M059J (cell line): ENCODE measurements at regions not wholly inside any gene's neighbourhood (a gene's known extent, or its start where the extent isn't known, plus 50 kb on each side); places are given as distances from the start of the nearest gene placed in this dataset.
"Not testable (repeated sequence)": the region's sequence is repeated elsewhere in the genome, so short reads cannot be mapped to it uniquely, and the experiment has no call there.

ENCODE experiments used
- DNase-seq: peaks from one replicate; pipeline ENCODE4 v3.0.0-alpha.2; 2012; ENCODE audit warnings: low read depth

DNA sequence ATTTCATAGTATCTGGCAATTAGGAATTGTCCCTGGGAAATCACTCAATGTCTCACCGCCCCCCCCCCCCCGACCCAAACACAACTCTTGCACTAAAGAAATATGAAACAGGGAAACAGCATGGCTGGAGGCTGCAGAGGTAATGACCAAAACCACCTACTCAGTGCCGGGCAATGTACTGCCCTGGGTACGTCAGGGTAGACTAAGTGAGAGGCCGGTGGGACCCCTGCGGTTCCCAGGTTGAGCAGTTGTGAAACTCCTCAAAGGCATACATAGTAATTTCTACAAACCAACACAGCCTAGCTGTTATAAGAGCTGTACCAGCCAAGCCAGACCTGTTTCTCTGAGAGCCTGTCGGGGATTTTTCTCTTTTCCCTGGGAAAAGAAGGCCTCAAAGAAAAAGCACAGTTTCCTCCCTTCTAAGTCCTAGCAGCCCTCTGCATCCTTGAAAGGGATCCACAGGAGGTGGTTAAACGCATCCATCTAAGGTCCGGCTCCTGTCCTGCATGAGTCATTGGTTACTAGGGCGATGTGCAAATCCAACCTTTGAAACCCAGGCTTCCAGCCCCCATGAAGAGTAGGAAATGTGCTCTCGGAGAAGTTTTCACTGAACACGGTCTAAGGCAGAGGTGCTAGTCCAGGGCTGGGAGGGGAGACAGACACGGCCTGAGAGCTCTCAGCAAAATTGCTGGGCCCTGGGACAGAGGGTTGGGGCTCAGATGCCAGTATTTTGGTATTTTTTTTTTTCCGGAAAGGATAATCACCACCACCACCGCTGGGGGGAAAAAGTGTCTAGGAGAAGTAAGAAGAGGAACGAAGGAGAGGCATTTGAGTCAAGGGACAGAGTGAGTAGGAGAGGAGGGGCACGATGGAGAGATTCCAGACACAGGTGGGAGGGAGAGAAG lies 172.8 kb downstream of the ATP6V0E2 start:
- DNase-seq, result not testable (repeated sequence)

DNA sequence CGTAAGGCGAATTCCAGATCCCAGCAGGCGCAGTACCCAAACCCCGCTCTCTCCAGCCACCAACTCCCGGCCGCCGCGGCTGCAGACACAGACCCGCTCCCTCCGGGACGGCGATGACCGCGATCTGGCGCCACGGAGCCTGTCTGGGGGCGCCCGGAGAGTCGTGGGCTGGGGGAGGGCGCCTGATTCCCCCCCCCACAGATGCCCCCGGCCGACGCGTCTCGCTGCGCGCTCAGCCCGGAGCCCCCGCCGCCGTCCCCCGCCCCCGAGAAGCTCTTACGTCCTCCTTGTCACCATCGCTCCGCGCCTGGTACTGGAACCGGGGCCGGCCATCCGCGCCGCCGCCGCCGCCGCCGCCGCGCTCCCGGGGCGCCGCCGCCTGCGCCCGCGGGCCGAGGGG lies 173.6 kb downstream of the ATP6V0E2 start:
- not testable (repeated sequence) for DNase-seq

DNA sequence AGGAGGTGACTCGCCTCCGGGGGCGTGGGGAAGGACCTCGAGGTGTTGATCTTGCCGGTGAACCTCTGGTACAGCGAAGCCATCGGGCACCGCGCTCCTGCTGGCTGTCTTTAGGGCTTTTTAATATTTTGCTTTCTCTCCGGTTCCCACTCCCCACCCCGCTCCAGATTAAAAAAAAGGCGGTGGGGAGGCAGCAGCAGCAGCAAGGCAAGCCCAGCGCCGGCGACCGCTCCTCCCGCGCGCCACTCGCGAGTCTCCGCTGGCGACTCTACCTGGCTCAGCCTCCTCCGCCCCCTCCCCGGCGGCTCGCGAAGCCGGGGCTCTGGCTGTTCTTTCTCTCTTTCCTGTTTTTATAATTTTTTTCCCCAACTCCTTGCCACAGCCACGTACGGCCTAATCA lies 174.0 kb downstream of the ATP6V0E2 start:
- not testable (repeated sequence) for DNase-seq

DNA sequence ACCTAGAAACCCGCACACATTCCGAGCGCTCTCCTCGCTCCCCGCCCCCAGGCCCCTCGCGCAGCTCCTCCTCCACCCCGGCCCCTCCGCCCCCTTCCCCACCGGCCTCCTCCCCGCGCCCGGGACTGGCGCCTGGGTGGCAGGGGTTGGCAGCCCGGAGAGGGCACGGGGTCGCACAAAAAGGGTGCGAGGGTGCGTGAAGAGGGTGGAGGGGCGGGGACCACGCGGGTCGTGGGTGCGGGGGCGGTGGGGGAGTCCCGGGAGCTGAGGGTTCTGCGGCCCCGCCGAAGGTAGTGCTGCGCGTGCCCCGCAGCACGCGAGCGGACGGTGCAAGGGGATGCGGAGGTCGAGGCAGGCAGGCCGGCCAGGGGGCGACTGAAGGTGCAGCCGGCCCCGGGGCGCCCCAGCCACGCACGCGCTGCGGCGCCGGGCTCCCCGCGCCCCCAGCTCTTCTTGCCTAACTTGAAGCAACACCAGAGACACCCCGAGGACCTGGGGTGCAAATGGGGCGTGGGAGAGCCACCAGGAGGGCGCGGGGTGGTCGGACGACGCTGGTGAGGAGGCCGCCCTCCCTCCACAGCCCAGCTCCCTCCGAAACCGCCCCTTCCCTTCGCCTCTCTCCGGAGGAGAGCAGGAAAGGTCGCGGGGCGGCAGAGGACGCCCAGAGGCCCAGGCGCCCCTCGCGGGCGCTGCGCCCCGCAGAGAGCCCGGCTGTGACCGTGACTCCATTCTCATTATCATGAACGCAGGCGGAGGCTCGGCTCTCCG lies 174.7 kb downstream of the ATP6V0E2 start:
- DNase-seq, result not testable (repeated sequence)

DNA sequence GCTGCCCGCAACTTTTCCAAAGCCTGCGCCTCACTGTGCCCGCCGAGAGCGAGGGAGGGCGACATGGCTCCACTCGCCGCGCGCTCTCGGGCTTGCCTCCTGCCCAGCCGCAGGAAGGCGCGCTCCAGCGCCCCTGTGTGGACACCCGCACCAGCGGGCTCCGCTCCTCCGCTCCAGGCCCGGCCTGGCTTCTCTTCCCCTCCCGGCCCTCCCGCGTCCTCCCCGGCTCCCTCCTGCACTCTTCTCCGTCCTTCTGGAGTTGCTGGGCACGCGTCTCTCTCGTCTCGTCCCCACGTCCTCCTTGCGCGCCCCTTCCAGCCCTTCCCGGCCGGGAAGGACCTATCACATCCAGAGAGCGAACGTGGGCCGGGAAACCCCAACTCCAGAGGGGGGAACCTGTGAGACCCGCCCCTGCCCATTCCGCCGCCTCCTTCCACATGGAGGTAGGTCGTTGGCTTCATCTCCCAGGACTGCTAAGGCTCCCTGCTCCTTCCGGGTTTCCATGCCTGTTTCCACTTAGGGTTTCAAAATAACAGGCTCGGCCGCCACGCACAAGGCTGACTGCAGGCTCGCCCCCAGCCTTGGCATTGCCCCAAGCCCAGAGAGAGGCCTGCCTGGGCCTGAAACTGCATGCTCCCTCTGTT lies 175.4 kb downstream of the ATP6V0E2 start:
- not testable (repeated sequence) for DNase-seq

DNA sequence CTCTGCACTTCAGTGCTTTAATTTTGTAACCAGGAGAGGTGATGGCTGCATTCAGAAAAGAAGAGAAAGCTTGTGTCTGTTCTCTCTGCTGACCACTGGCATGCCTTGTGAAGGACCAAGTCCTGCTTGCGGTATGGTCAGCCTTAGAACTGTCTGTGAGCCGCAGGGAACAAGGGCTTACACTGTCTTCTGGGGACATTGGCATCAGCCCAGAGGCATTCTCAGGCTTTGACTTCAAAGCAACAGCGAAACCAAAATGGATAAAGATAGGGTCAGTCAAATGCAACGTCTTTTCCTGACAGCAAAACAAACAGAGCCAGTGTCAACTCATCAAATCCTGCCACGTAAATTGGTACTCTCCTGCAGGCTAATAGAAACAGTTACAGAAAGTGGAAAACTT lies 179.6 kb downstream of the ATP6V0E2 start:
- not testable (repeated sequence) for DNase-seq

DNA sequence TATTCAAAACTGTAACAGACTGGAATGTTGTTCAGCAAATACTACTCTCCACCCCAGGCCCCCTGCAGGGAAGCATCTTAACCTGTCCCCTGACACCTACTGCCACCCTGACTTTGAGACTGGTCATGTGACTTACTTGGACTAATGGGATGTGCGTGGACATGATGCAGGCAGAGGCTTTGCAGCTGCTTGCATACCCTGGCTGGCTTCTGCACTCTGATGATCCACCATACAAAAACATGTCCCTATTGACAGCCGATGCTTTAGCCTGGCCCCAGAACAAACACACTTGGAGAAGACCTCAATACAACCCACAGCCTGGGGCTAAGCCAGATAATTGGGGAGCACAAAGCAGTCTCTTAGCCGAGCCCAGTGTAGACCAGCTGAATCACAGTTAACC lies 180.5 kb downstream of the ATP6V0E2 start:
- DNase-seq, result not testable (repeated sequence)

DNA sequence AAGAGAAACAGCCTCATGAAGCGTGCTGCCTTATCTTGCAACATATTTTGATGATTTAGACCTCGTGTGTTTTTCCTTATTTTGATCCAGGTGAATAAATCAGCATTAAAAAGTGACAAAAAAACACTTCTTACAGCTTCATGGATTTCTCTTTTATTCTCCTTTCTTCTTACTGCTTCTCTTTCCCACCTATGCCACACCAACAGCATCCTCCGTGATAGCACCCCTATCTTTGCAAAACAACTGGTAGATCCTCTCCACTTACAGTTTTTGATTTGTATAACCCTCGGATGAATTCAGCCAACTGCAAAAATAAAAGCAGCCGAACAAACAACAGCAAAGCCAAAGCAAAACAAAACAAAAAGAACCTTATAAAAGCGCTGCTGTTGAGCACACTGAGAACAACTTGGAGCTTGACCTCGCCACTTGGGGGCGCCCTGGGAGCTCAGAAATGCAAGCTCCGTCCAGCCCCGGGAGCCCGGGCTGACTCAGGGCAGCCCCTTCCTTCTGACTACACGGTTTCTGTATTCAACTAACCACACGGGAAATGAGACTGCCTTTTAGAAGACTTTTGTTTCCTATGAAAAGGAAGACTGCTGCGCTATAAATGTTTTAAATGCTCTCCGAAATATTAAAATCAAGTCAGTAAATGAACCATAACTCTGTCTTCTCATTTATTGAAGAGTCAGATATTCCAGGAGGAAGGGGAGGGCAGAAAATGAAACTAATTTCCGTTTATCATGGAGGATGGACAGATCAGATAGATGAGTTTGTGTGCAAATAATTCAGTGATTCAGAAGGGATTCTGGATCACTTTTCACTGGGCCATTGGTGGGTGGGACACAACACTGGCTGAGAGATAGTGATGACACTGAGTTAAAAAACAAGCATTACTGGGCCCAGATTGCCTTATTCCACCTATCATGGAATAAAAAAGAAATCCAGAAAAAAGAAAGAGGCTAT lies 186.8 kb downstream of the ATP6V0E2 start:
- not testable (repeated sequence) for DNase-seq

DNA sequence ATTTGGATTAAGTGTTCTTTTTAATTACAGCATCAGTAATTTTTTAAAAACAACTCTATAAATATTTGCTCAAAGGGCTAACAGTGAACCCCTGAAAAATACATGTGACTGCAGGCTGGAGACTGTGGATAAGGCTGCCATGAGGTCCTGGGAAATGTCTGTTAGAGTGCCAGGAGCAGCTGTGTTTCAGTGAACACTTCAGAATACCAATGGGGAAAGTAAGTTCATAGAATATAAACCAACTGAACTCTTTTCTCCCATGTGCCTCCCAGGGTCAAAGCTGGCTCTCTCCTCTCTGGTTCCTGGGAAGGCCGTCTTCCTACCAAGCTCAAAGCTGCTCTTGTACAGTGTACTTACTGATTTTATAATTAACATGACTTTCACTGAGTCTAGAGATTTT lies 189.4 kb downstream of the ATP6V0E2 start:
- not testable (repeated sequence) for DNase-seq

DNA sequence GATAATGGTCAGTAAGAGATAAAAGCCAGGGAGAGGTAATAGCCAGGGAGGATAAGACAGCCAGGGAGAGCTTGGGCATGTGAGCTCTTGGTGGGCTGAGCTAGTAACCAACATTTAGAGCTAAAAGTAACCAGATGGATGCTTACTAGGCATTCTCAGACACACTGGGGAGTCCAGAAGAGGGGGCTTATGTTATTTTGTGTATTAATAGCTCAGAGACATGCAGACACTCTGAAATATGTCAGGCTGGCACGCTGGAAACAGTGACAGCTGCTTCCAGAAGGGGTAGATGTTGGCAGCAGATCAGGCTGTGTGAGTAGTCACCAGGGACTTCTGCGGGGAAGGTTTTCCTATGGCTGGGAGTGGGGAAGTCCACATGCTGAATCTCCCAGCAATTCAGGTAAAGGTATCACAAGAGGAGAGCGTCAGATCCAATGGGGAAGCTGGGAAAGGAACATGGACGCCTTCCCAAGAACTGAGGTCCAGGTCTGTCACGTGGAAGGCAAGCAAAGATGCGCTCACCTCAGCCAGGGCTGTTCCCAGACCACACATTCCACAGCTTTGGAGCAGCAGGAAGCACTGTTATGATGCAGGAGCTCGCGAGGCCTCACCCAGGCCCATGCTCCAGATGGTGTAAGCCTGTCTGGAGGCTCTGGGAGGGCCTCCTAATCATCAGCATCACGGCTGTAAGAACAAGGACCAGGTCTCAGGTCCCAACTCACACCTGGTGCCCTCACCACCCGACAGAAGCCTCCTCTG lies 196.0 kb downstream of the ATP6V0E2 start:
- not testable (repeated sequence) for DNase-seq

DNA sequence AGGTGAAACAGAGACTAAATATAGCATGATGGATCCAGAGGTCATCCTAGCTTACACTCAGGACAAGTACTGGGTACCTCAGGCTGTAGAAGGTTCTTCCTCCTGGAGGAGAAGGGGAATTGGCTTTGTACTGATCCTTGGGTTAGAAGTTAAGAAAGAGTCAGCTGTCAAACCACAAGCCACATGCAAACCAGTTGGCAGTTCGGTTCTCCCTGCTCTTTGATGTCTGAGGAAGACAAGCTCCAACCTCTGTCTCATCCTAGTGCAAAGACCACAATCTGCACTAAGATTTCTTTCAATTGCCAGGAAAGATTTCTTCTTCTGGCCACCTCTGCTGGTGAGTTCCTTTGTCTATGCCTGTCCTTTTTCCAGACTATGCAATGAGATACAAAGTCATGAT lies 203.8 kb downstream of the ATP6V0E2 start:
- DNase-seq, result not testable (repeated sequence)

DNA sequence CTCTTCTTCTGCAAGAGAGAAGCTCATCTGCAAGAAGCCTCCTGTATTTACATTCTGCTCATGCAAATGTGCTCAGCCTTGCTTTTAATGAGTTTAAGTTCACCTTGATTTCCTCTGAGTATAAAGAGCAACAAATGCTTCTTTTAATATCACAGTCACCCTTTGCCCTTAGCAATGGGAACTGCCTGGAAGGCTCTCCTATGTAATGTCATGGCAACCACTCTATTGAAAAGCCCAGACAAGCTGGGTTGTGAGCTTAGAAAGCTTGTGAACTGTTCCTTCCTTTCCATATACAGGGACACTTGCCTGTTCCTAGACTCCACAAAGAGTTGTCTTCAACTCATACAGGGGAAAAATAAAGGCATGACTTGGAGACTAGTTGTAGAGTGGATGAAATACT lies 208.1 kb downstream of the ATP6V0E2 start:
- not testable (repeated sequence) for DNase-seq

DNA sequence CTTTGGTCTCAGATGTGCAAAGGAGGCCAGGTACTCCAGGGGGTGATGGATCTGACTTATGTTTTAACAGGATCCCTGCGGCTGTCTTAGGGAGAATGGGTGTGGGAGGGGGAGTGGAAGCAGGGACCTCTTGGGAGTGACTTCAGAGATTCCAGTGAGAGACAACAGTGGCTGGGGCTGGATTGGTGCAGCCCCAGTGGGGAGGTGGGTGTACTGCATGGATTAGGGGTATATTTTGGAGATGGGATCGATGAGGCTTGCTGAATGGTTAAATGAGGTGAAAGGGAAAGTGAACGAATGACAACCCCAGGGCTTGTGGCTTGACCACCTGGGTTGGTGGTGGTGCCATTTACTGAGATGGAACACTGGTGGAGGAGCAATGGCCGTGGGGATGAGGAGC lies 211.0 kb downstream of the ATP6V0E2 start:
- DNase-seq, result not testable (repeated sequence)

DNA sequence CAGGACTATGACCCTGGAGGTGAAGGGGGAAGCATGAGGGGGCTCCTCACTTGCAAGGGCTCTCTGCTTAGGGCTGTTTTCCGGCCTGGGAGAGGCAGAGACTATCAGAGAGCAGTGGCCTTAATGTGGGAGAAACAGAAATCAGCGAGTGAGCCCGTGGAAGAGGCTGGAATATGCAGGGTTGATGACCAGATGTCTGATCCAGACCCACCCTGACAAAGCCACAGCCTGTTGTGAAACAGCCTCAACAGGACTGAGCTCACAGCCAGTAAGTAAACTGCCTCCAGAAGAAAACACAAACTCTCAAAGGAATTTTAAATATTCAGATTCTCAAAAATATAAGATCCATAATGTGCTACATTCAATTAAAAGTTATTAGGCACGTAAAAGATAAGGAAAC lies 213.7 kb downstream of the ATP6V0E2 start:
- DNase-seq, result not testable (repeated sequence)

DNA sequence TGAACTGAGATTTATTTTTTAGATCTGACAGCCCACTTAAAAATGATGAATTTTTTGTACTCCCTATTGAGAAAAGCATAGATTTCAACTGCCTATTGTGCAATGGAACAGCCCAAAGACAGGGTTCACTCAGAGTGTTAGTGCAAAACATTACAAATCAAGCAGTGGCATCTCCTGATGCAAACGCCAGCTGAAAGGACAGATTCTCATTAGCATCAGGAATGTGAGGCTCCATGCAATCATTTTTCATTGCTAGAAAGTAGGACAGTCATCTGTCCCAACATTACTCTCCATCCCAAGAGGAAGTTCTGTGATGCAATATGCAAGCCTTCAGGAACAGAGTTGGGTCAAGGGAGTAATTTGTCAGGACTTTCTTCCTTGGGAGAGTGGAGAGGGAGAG lies 215.4 kb downstream of the ATP6V0E2 start:
- DNase-seq, result not testable (repeated sequence)

DNA sequence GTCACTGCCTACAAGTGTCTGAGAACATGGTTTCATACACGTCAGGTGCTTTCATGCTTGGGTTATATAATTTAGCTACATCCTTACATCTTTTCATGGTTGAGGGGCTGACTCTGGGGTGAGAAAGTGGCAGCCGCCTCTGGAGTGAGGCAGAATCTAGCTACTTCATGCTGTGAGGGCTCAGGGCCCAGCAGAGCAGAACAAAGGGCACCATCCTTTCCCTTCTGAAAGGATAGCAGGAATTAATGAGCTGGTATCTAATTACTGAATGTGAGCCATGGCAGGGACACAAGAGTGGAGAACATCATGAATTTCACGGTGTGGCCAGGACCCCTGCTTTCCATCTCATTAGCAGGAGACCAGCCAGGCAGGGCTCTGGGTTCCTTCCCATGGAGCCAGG lies 217.0 kb downstream of the ATP6V0E2 start:
- not testable (repeated sequence) for DNase-seq

DNA sequence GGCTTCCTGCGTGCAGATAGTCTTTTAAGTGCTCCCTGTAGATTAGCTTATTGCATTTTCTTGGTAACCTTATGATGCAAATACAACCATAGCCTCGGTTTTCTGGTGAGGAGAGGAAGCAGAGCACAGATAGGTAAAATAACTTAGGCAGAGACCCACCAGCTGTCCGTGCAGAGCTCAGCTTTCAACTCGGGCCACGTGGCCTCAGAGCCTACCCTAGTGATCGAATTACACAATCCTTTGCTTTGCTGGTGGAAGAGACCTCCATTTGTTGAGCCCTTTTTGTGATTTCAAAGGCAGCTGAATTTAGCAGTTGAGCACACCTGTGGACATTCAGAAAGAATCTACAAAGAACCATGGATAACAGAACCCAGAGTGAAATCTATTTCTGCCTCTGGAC lies 220.1 kb downstream of the ATP6V0E2 start:
- not testable (repeated sequence) for DNase-seq

DNA sequence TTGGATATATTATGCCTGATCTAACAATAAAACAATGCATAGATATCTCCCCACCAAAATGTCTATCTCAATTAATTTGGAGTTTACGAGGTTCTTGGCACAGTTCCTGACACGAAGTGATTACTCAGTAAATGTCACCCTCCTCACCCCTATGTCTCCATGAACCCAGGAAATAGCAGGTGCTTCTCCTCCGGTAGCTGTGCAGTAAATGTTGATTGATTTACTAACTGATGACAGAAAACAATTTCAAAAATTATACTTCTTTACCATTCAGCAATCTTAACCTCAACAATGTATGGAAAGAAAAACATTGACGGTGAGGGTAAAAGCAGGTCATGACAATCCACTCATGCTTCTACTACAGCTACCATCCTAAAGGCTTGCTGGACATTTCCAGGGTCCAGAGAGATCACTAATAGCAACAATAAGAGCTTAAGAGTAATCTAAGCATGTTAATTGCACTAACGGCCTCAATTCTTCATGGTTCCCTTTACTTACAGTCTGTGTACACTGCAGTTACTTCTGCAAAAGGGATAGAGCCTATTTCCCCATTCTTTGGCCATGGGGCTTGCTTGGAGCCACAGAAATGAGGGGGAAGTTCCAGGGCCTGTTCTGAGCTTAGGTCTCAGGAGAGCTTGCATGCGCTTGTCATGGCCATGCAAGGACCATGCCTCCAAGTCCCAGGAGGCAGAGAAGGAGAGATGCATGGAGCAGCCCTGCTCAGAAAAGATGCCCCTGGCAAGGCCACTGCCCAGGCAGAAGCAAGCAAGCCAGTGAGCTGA lies 222.6 kb downstream of the ATP6V0E2 start:
- DNase-seq, result not testable (repeated sequence)

DNA sequence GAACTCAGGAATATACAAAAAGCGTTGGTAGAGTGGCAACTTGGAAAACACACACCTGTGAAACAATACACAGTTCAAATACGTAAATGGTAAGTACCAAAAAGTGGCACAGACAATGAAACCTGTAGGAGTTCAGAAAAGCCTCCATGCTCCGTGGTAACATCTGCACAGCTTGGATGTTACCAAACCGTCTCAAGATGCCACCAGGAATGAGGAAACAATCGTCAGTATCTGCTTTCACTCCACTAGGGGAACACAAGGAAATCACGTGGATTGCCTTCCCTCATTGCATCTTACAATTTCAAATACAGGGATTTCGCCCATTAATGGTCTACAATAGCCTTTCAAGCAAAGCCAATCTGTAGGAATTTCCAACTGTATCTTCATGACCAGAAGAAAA lies 224.6 kb upstream of the LRRC61 start:
- DNase-seq, result not testable (repeated sequence)
